GM23338 (cell line): ENCODE measurements at regions not wholly inside any gene's neighbourhood (a gene's known extent, or its start where the extent isn't known, plus 50 kb on each side); places are given as distances from the start of the nearest gene placed in this dataset.

ENCODE experiments used
- ATAC-seq: fragments of 200-7000 bp; cut with Tn5 transposase; 3 replicates; pipeline ENCODE4 v1.9.1; 2020
- DNase-seq: peaks from one replicate; pipeline ENCODE4 v3.0.0-alpha.2; 2015; ENCODE audit warnings: low spot score
- H2AFZ ChIP-seq: fragments of 200-600 bp; sonication (generic); 2 replicates; pipeline ENCODE4 v1.8.0; 2016; ENCODE audit warnings: antibody characterized with exemption, mild to moderate bottlenecking, moderate library complexity
- H3F3A ChIP-seq: fragments of 200-600 bp; sonication (generic); replicated peaks from 2 replicates; pipeline ENCODE4 v1.8.0; 2017; ENCODE audit warnings: antibody characterized with exemption, mixed run types, low read depth
- H3K27ac ChIP-seq: fragments of 200-600 bp; sonication (generic); 2 replicates; pipeline ENCODE4 v1.6.1; 2016; ENCODE audit warnings: low read depth
- H3K27me3 ChIP-seq: fragments of 200-600 bp; sonication (generic); 2 replicates; pipeline ENCODE4 v1.8.0; 2016; ENCODE audit warnings: mild to moderate bottlenecking, mixed run types, moderate library complexity; ENCODE audit not compliant: insufficient read depth
- H3K36me3 ChIP-seq: fragments of 200-600 bp; sonication (generic); 2 replicates; pipeline ENCODE4 v1.8.0; 2016; ENCODE audit warnings: mild to moderate bottlenecking; ENCODE audit not compliant: insufficient read depth
- H3K4me1 ChIP-seq: fragments of 200-600 bp; sonication (generic); 2 replicates; pipeline ENCODE4 v1.8.0; 2016; ENCODE audit warnings: mild to moderate bottlenecking, moderate library complexity; ENCODE audit not compliant: insufficient read depth
- H3K4me2 ChIP-seq: fragments of 200-600 bp; sonication (generic); 2 replicates; pipeline ENCODE4 v1.7.1; 2017; ENCODE audit warnings: mixed run types
- H3K4me3 ChIP-seq: fragments of 200-600 bp; sonication (generic); 2 replicates; pipeline ENCODE4 v1.6.1; 2016; ENCODE audit warnings: mixed run types
- H3K79me2 ChIP-seq: fragments of 200-600 bp; sonication (generic); replicated peaks from 2 replicates; pipeline ENCODE4 v1.8.0; 2017; ENCODE audit warnings: mild to moderate bottlenecking; ENCODE audit not compliant: insufficient read depth
- H3K9me2 ChIP-seq: fragments of 200-600 bp; sonication (generic); 2 replicates; pipeline ENCODE4 v1.8.0; 2017; ENCODE audit not compliant: insufficient read depth
- H4K20me1 ChIP-seq: fragments of 200-600 bp; sonication (generic); replicated peaks from 2 replicates; pipeline ENCODE4 v1.8.0; 2017; ENCODE audit warnings: mild to moderate bottlenecking; ENCODE audit not compliant: insufficient read depth
- H3K27ac Mint-ChIP-seq: 2 replicates; pipeline ENCODE4 v1.8.0; 2020; ENCODE audit warnings: inconsistent platforms, mild to moderate bottlenecking, moderate library complexity, mixed read lengths
- H3K27me3 Mint-ChIP-seq: 3 replicates; pipeline ENCODE4 v1.8.0; 2022; ENCODE audit warnings: low read depth, mild to moderate bottlenecking, moderate library complexity, mixed read lengths, inconsistent platforms; ENCODE audit not compliant: insufficient read depth, poor library complexity
- H3K36me3 Mint-ChIP-seq: 3 replicates; pipeline ENCODE4 v1.8.0; 2021; ENCODE audit warnings: low read depth, mild to moderate bottlenecking, inconsistent platforms, moderate library complexity, mixed read lengths
- H3K4me1 Mint-ChIP-seq: 3 replicates; pipeline ENCODE4 v1.8.0; 2020; ENCODE audit warnings: mild to moderate bottlenecking, inconsistent platforms, mixed read lengths
- H3K4me3 Mint-ChIP-seq: 3 replicates; pipeline ENCODE4 v1.8.0; 2021; ENCODE audit warnings: moderate library complexity, mild to moderate bottlenecking, inconsistent platforms, mixed read lengths
- H3K9me3 Mint-ChIP-seq: 3 replicates; pipeline ENCODE4 v1.8.0; 2020; ENCODE audit warnings: moderate library complexity, mild to moderate bottlenecking, inconsistent platforms, mixed read lengths
- CREB1 ChIP-seq: fragments of 250-450 bp; sonication (Bioruptor Pico); IDR thresholded peaks from 2 replicates; pipeline ENCODE4 v1.5.0; 2020; ENCODE audit warnings: low read depth, mild to moderate bottlenecking, moderate library complexity
- CTCF ChIP-seq, 2 experiments: fragments of 200-600 bp in 1 of 2; sonication (generic) in 1 of 2; conservative IDR thresholded peaks; 2 replicates each; pipeline versions ENCODE4 v1.5.1 to v1.6.1; 2016 to 2017; ENCODE audit warnings: antibody characterized with exemption in 2 of 2, low read depth in 2 of 2, mild to moderate bottlenecking in 2 of 2, moderate library complexity in 1 of 2
- ETS1 ChIP-seq: IDR thresholded peaks from 2 replicates; pipeline ENCODE4 v1.6.1; 2016; ENCODE audit warnings: antibody characterized with exemption
- EZH2 ChIP-seq: fragments of 200-600 bp; sonication (generic); IDR thresholded peaks from one replicate; pipeline ENCODE4 v1.8.0; 2017; ENCODE audit warnings: antibody characterized with exemption, mild to moderate bottlenecking, low read depth; ENCODE audit not compliant: unreplicated experiment
- EZH2phosphoT487 ChIP-seq: fragments of 200-600 bp; sonication (generic); IDR thresholded peaks from one replicate; pipeline ENCODE4 v1.8.1; 2018; ENCODE audit warnings: antibody characterized with exemption; ENCODE audit not compliant: unreplicated experiment
- JUNB ChIP-seq: IDR thresholded peaks from one replicate; pipeline ENCODE4 v1.6.1; 2016; ENCODE audit warnings: antibody characterized with exemption; ENCODE audit not compliant: unreplicated experiment
- NANOG ChIP-seq: IDR thresholded peaks from 2 replicates; pipeline ENCODE4 v1.6.1; 2016; ENCODE audit warnings: antibody characterized with exemption, borderline replicate concordance
- POLR2AphosphoS5 ChIP-seq: IDR thresholded peaks from 2 replicates; pipeline ENCODE4 v1.6.1; 2016; ENCODE audit warnings: antibody characterized with exemption, low read depth
- REST ChIP-seq: IDR thresholded peaks from one replicate; pipeline ENCODE4 v1.6.1; 2018; ENCODE audit warnings: antibody characterized with exemption; ENCODE audit not compliant: unreplicated experiment
- STAT1 ChIP-seq: IDR thresholded peaks from one replicate; pipeline ENCODE4 v1.6.1; 2016; ENCODE audit warnings: antibody characterized with exemption; ENCODE audit not compliant: unreplicated experiment
- ZNF114 ChIP-seq: fragments of 250-450 bp; sonication (Bioruptor Pico); IDR thresholded peaks from 2 replicates; pipeline ENCODE4 v1.5.0; 2020; ENCODE audit warnings: mild to moderate bottlenecking, moderate library complexity
- ZNF331 ChIP-seq: fragments of 250-450 bp; sonication (Bioruptor Pico); IDR thresholded peaks from 2 replicates; pipeline ENCODE4 v1.5.0; 2020; ENCODE audit warnings: low read depth, mild to moderate bottlenecking, moderate library complexity
- ZNF462 ChIP-seq: fragments of 250-450 bp; sonication (Bioruptor Pico); IDR thresholded peaks from 2 replicates; pipeline ENCODE4 v1.5.0; 2020; ENCODE audit warnings: mild to moderate bottlenecking, moderate library complexity

- ATAC-seq (no peak), DNase-seq (no peak)
- no peak overlapping the region for H3K4me3 Mint-ChIP-seq
- no peak overlapping the region for H3K4me3 ChIP-seq
- H3K79me2 ChIP-seq: no peaks in the 10 kb centered on the region
- peaks cover 8% of the 10 kb centered on the region; the same call in 1 of the 2 replicates for H3K4me1 ChIP-seq
- H3K36me3 Mint-ChIP-seq: peaks cover 19% of the 10 kb centered on the region; the same call in 2 of the 3 replicates
- no peak for TF ChIP-seq CTCF (conservative IDR thresholded peaks at IDR 0.05; ENCODE audit: low read depth in 2 of 2)
- no peak for TF ChIP-seq EZH2phosphoT487
- no peak for TF ChIP-seq STAT1
- TF ChIP-seq REST: no peak
- TF ChIP-seq ZNF331 (CRISPR knock-in tag): no peak
- TF ChIP-seq EZH2: no peak
- no peak for TF ChIP-seq NANOG
- no peak for TF ChIP-seq JUNB
- TF ChIP-seq ETS1: no peak
- TF ChIP-seq ZNF462: no peak
- no peak for TF ChIP-seq ZNF114 (CRISPR knock-in tag)
- no peak for TF ChIP-seq CREB1 (CRISPR knock-in tag)
- TF ChIP-seq POLR2AphosphoS5: no peak
- peaks cover 30% of the 10 kb centered on the region for H3K9me3 Mint-ChIP-seq
- no peak overlapping the region for H3K4me2 ChIP-seq
- peak overlapping the region; percentile 66 for H2AFZ ChIP-seq
- H4K20me1 ChIP-seq: no peaks in the 10 kb centered on the region
- H3F3A ChIP-seq: no peaks in the 10 kb centered on the region
- peaks cover 11% of the 10 kb centered on the region for H3K4me1 Mint-ChIP-seq
- peaks cover 6% of the 10 kb centered on the region; the same call in 1 of the 2 replicates for H3K9me2 ChIP-seq
- no peaks in the 10 kb centered on the region for H3K27me3 ChIP-seq
- peaks cover 4% of the 10 kb centered on the region for H3K27me3 Mint-ChIP-seq
- H3K27ac Mint-ChIP-seq: no peak overlapping the region
- H3K27ac ChIP-seq: no peak overlapping the region
- 0 out of 2 replicates have a peak, but pooled peaks cover 5% of the 10 kb centered on the region for H3K36me3 ChIP-seq
Observed at GRCh38 chr6:44742828-44743372, 355.4 kb downstream of the CDC5L start.
